ENCODE measurements at regions not wholly inside any gene's neighbourhood (a gene's known extent, or its start where the extent isn't known, plus 50 kb on each side); places are given as distances from the start of the nearest gene placed in this dataset.

DNA sequence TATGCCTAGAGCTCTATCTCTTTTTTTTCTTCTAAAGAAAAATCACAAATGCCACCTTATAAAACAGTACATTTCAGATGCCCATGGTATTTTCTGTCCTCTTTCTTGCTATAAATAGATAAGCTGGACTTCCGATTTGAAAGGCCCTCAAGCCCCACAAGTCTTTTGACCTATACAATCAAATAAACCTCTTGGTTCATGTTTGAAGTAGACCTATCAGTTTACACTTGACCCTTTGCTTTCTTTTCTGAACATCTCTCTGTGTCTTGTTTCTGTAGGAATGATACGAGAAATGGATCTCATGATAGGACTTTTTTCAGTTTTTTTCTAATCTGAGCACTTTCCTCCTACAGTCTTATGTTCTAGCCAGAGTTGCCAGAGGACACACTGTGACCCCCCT, 327.2 kb downstream of the SOX9 start:
- H3K4me1 Mint-ChIP-seq (ENCODE audit: low read depth) = no peaks in the 10 kb centered on the region

DNA sequence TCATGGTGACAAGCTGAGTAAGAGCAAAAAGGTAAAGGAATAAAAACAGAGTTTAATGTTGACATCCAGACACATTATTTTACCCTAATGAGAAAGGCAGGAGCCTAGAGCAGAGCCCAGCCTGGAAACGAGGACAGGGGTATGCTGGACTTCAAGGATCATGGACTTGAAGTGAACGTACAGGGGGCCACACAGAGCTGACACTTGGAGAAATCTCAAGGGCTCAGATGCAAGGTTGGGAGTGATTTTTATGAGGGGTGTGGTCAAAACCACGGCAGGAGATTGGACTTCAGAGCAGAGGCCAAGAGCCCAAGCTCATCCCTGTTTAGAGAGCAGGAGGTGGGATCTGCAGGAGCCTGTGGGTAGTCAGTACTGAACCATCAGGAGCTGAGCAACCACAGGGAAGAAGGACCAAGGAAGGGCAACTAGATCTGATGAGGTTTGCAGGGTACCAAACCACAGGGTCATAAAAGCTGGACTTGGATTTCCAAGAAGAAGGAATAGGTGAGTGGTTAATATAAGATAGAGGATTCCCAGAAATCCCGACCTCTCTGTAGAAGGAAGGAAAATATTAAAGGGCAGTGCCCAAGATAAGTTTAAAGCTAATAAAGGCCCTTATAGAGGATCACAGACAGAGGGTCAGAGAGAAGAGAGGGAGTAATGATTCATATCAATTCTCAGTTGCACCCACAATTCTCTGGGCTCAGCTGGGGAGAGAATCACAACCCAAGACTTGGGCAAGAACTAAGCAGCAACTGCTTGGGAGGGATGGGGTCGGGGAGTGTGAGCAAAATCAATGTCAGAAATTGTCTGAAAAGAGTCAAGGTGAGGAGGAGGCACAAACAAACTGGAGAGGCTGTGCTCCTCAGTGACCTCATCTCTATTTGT, 331.7 kb downstream of the SOX9 start:
- no peaks in the 10 kb centered on the region for H3K9me3 ChIP-seq (ENCODE audit: control insufficient read depth in 1 of 2, insufficient read depth in 1 of 2, low read length in 2 of 2)
- intact Hi-C loops (cut with DNase I, micrococcal nuclease) = no loop called here
- Mint-ChIP-seq H3K4me1 (ENCODE audit: low read depth) (no peaks in the 10 kb centered on the region), H3K9me3 (no peaks in the 10 kb centered on the region), H3K27ac (no peak overlapping the region), H3K36me3 (ENCODE audit: low read depth) (no peaks in the 10 kb centered on the region), H3K4me3 (no peak overlapping the region), H3K27me3 (no peaks in the 10 kb centered on the region)
- H3K27ac ChIP-seq (ENCODE audit: low read depth in 1 of 2, low read length in 2 of 2) = no peak overlapping the region
- TF ChIP-seq CTCF (IDR thresholded peaks at IDR 0.05) = no peak
- no peaks in the 10 kb centered on the region for H3K27me3 ChIP-seq (ENCODE audit: control insufficient read depth in 1 of 2, insufficient read depth in 2 of 2, low read length in 2 of 2)
- H3K4me3 ChIP-seq (ENCODE audit: low read length) = no peak overlapping the region
- ChIA-PET CTCF (no interaction called here), POLR2A (no interaction called here)
- no peak for ATAC-seq (ENCODE audit: poor library complexity)
- no peak for DNase-seq
- H3K4me1 ChIP-seq (ENCODE audit: insufficient read depth, low read length) = no peaks in the 10 kb centered on the region
- H3K36me3 ChIP-seq (ENCODE audit: insufficient read depth, low read length) = no peaks in the 10 kb centered on the region

More for the DNA sequence above, 327.2 kb downstream of the SOX9 start:
- Mint-ChIP-seq H3K27me3 (no peaks in the 10 kb centered on the region), H3K36me3 (ENCODE audit: low read depth) (no peaks in the 10 kb centered on the region), H3K9me3 (no peaks in the 10 kb centered on the region), H3K4me3 (no peak overlapping the region), H3K27ac (no peak overlapping the region)
- Histone ChIP-seq H3K4me3 (ENCODE audit: low read length) (no peak overlapping the region), H3K36me3 (ENCODE audit: insufficient read depth, low read length) (no peaks in the 10 kb centered on the region), H3K27ac (ENCODE audit: low read depth in 1 of 2, low read length in 2 of 2) (no peak overlapping the region), H3K4me1 (ENCODE audit: insufficient read depth, low read length) (no peaks in the 10 kb centered on the region), H3K9me3 (ENCODE audit: control insufficient read depth in 1 of 2, insufficient read depth in 1 of 2, low read length in 2 of 2) (peaks cover 0 to 10% of the 10 kb centered on the region in 2 experiments), H3K27me3 (ENCODE audit: control insufficient read depth in 1 of 2, insufficient read depth in 2 of 2, low read length in 2 of 2) (no peaks in the 10 kb centered on the region)
- ATAC-seq (ENCODE audit: poor library complexity) (no peak), DNase-seq (no peak)
- TF ChIP-seq CTCF (IDR thresholded peaks at IDR 0.05) = no peak
- ChIA-PET CTCF (no interaction called here), POLR2A (no interaction called here)
- intact Hi-C loops (cut with DNase I, micrococcal nuclease) = no loop called here

DNA sequence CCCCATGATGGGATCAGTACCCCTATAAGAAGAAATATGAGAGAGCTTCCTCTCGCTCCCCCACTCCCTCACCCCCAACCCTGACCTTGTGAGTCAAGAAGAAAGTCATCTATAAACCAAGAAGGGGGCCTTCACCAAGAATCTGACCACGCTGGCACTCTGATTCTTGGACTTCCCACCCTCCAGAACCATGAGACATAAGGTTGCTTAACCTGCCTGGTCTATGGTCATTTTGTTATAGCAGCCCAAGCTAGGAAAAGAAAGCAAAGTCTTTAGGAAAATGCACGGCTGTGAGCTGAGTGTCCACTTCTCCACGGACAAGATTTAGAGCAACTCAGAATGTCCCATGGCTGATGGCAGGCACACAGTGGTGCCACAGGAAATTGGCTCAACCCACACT, 333.5 kb downstream of the SOX9 start:
- no peaks in the 10 kb centered on the region for H3K9me3 Mint-ChIP-seq
- intact Hi-C loops (cut with DNase I, micrococcal nuclease) = no loop called here
- no peaks in the 10 kb centered on the region for H3K4me1 Mint-ChIP-seq (ENCODE audit: low read depth)
- DNase-seq = no peak
- H3K4me1 ChIP-seq (ENCODE audit: insufficient read depth, low read length) = no peaks in the 10 kb centered on the region
- H3K4me3 Mint-ChIP-seq = no peak overlapping the region
- no peak for ATAC-seq (ENCODE audit: poor library complexity)
- no peak for TF ChIP-seq CTCF (IDR thresholded peaks at IDR 0.05)
- H3K27ac Mint-ChIP-seq = no peak overlapping the region
- POLR2A ChIA-PET = no interaction called here
- H3K27me3 ChIP-seq (ENCODE audit: control insufficient read depth in 1 of 2, insufficient read depth in 2 of 2, low read length in 2 of 2) = no peaks in the 10 kb centered on the region
- H3K36me3 ChIP-seq (ENCODE audit: insufficient read depth, low read length) = no peaks in the 10 kb centered on the region
- H3K4me3 ChIP-seq (ENCODE audit: low read length) = no peak overlapping the region
- CTCF ChIA-PET = no interaction called here
- H3K9me3 ChIP-seq (ENCODE audit: control insufficient read depth in 1 of 2, insufficient read depth in 1 of 2, low read length in 2 of 2) = no peaks in the 10 kb centered on the region
- no peaks in the 10 kb centered on the region for H3K27me3 Mint-ChIP-seq
- no peaks in the 10 kb centered on the region for H3K36me3 Mint-ChIP-seq (ENCODE audit: low read depth)
- H3K27ac ChIP-seq (ENCODE audit: low read depth in 1 of 2, low read length in 2 of 2) = no peak overlapping the region

Data from CD4-positive, alpha-beta T cell (primary cell).